Thymus (tissue), 11 donors: ENCODE measurements at regions not wholly inside any gene's neighbourhood (a gene's known extent, or its start where the extent isn't known, plus 50 kb on each side); places are given as distances from the start of the nearest gene placed in this dataset.

Experiments used
- DNase-seq, 9 donors: peaks; one replicate each; pipeline ENCODE4 v3.0.0-alpha.2; 2013; ENCODE audit warnings: low spot score in 9 of 9, low read depth in 6 of 9, missing footprints in 1 of 9
- H3K27ac ChIP-seq, 2 donors: one replicate each; pipeline ENCODE4 v1.5.1; 2013; ENCODE audit warnings: control low read depth in 1 of 2, low read depth in 1 of 2, low read length in 1 of 2, mild to moderate bottlenecking in 1 of 2, moderate library complexity in 1 of 2
- H3K27me3 ChIP-seq, 2 donors: one replicate each; pipeline ENCODE4 v1.5.1; 2013; ENCODE audit warnings: low read length in 1 of 2; ENCODE audit not compliant: control insufficient read depth in 2 of 2, insufficient read depth in 1 of 2
- H3K36me3 ChIP-seq, 2 donors: one replicate each; pipeline ENCODE4 v1.5.1; 2013; ENCODE audit warnings: low read length in 1 of 2, mild to moderate bottlenecking in 1 of 2, moderate library complexity in 1 of 2; ENCODE audit not compliant: control insufficient read depth in 2 of 2, insufficient read depth in 2 of 2
- H3K4me1 ChIP-seq, 2 donors: one replicate each; pipeline ENCODE4 v1.5.1; 2013; ENCODE audit warnings: low read length in 2 of 2; ENCODE audit not compliant: control insufficient read depth in 2 of 2, insufficient read depth in 2 of 2
- H3K4me3 ChIP-seq, 2 donors: one replicate each; pipeline ENCODE4 v1.5.1; 2013; ENCODE audit warnings: low read length in 2 of 2, control low read depth in 1 of 2, mild to moderate bottlenecking in 1 of 2
- H3K9me3 ChIP-seq, 2 donors: one replicate each; pipeline ENCODE4 v1.5.1; 2013; ENCODE audit warnings: low read length in 1 of 2, mild to moderate bottlenecking in 1 of 2; ENCODE audit not compliant: control insufficient read depth in 2 of 2, insufficient read depth in 1 of 2
- WGBS: extraction: QIAGEN DNeasy Blood & Tissue Kit; methylation state at CpG from one replicate; pipeline ENCODE4 v1.1.7; 2013; 5-methylcytosine and 5-hydroxymethylcytosine counted together
- donor health status: healthy.

DNA sequence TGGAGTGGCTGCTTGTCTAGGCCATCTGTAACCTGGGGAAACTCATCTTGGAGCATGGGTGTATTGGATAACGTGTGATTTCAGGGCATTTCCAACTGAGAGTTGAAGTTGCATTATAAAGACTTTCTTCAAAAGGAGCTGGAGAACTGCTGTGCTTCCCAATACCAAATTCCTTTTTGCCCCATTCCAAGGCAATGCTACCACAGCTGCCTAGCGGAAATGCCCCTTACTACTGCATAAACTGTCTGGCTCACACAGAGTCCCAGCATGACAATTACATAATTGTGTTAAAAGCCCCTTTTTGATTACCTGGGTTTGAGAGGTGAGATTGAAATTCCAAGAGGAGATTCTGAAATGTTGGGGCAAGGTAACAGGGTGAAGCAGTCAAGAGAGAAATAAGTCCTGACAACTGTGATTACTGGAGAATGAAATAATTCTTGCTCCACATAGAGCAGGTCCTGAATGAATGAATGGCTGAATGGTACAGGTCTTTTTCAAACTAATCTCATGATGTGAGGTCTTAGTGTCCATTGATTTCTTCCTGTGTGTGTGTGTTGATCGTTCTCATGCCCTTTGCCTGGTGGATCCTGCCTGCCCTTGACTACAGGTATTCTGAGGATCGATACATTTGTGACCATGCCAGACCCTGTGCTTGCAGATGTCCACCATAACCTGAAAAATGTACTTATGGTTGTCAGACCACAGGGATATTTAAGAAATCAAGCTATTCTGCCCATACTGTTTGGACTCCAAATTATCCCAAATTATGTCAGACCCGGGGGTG, 386.5 kb downstream of the GRIN2B start:
- H3K9me3 ChIP-seq, result no peaks in the 10 kb centered on the region
- H3K27ac ChIP-seq, result no peak overlapping the region
- no peaks in the 10 kb centered on the region for H3K27me3 ChIP-seq
- no peaks in the 10 kb centered on the region for H3K36me3 ChIP-seq
- no peak for DNase-seq
- WGBS, result 93% methylated on average over 5 of the region's 5 CpGs
- H3K4me3 ChIP-seq, result no peak overlapping the region
- H3K4me1 ChIP-seq, result no peaks in the 10 kb centered on the region

DNA sequence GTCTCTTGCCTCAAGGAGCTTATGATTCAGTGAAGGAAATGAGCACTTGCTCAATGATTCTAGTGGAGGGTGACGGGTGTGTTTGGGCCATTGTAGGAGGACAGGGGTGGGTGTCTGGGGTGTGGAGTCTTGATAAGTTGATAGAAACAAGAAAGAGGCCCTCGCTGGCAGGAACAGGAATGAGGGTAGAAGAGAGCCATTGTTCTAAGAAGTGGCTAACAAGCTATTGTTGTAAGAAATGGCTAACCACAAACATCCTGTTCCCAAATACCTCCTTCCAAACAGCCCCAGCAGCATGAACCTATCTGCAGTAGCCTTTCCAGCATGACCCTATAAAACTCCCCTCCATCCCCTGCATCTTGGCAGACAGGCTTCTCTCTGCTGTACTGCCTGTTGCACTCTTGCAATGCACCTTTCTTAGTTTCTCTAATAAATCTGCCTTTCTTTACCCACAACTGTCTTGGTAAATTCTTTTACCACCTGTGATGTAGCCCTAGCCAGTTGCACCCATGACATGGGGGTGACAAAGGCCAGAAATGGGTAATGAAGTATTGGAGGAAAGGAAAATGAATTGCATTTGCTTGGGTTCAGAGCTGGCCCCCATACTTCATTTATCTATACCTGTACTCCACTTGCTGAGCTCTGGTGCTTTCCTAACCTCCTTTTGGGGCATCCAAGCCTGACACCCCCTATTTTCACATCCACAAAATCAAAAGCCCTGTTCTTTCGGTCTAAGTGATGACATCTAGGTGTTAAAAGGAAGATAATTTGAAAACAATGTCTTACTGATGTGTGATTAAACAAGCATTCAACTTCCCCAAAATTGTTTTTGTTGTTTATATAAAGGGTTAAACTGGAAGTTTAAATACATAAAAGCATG, 389.1 kb downstream of the GRIN2B start:
- Histone ChIP-seq H3K9me3 (no peaks in the 10 kb centered on the region), H3K27me3 (no peaks in the 10 kb centered on the region), H3K4me3 (no peak overlapping the region), H3K36me3 (no peaks in the 10 kb centered on the region), H3K27ac (no peak overlapping the region), H3K4me1 (no peaks in the 10 kb centered on the region)
- 41% methylated on average over 3 of the region's 3 CpGs for WGBS
- DNase-seq, result no peak

- H3K36me3 ChIP-seq, result no peaks in the 10 kb centered on the region
- H3K4me3 ChIP-seq, result no peak overlapping the region
- DNase-seq, result no peak
- no peaks in the 10 kb centered on the region for H3K4me1 ChIP-seq
- H3K9me3 ChIP-seq, result no peaks in the 10 kb centered on the region
- H3K27me3 ChIP-seq, result no peaks in the 10 kb centered on the region
- no peak overlapping the region for H3K27ac ChIP-seq
These were observed 389.9 kb downstream of the GRIN2B start for GRCh38 chr12:13591488-13591887.

DNA sequence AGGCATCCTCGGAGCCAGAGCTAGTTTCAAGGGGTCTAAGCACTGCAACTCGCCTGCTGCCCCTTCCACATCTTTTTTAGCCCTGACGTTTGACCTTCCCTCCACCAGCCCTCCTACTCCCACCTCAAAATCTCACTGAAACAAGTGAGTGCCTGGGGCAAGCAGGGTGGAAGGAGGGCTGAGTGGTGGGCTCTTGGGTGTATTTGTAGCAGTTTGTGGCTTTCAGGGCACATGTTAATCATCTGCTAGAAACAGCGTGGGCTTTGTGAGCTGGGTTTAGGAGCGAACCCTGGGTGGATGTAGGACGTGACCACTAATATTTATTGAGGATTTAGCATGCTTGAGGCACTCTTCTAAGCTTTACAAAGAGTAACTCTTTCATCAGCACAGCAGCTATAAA, 390.3 kb downstream of the GRIN2B start:
- H3K27me3 ChIP-seq, result no peaks in the 10 kb centered on the region
- DNase-seq, result no peak
- WGBS, result 93% methylated on average over 6 of the region's 6 CpGs
- H3K27ac ChIP-seq, result no peak overlapping the region
- no peaks in the 10 kb centered on the region for H3K4me1 ChIP-seq
- no peak overlapping the region for H3K4me3 ChIP-seq
- no peaks in the 10 kb centered on the region for H3K9me3 ChIP-seq
- H3K36me3 ChIP-seq, result no peaks in the 10 kb centered on the region

DNA sequence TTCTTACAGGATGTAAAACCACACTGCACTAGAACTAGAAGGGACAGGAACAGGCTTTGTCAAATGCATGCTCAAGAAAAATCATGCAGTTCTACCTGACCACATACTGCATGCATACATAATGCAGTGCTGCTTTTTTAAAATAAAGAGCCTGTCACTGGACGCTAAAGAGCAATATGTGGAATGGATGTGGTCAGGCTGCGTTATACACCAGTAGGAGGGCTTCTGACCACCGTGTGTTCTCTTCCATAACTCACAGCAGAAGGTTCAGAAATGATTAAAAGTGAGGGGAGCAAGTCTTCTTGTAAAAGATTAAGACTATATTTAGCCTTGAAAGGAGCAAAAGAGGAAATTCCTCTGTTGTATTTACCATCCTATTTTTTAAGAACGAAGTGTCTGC, 392.0 kb downstream of the EMP1 start:
- H3K27ac ChIP-seq, result no peak overlapping the region
- no peaks in the 10 kb centered on the region for H3K27me3 ChIP-seq
- H3K36me3 ChIP-seq, result no peaks in the 10 kb centered on the region
- H3K4me1 ChIP-seq, result no peaks in the 10 kb centered on the region
- no peak for DNase-seq
- 11% methylated on average over 4 of the region's 4 CpGs for WGBS
- no peaks in the 10 kb centered on the region for H3K9me3 ChIP-seq
- no peak overlapping the region for H3K4me3 ChIP-seq

DNA sequence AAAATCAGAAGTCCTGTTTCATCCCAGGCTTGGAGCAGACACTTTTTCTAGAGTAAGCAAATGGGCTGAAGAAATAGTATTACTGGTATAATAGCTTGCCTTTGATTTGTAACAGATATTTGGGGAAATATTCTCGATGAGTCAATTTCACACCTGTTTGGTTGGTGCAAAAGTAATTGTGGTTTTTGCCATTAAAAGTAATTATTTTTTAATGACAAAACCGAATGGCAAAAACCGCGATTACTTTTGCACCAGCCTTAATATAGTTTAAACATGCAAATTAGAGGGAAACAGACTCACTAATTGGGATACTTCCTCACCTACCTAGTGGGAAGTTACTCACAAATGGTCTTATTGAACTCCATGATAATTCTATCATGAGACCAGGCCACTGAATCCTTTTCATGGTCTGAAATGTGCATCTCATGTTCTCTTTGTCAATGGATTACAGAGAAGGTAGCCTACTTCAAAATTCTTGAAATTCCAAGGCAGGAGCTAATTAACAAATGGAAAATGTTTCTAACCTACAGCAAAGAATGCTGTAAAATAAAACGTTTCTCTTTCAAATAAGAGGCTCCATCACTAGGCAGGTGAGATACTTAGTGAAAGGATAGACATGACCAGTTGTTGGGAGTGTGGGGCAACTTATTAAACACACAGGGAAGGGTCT, 391.3 kb downstream of the EMP1 start:
- Histone ChIP-seq H3K4me3 (no peak overlapping the region), H3K27me3 (no peaks in the 10 kb centered on the region), H3K27ac (no peak overlapping the region), H3K4me1 (no peaks in the 10 kb centered on the region), H3K36me3 (no peaks in the 10 kb centered on the region), H3K9me3 (no peaks in the 10 kb centered on the region)
- DNase-seq, result no peak
- 81% methylated on average over 5 of the region's 5 CpGs for WGBS

GRCh38 chr12:13586361-13586760, 389.8 kb downstream of the EMP1 start:
- DNase-seq, result no peak
- no peaks in the 10 kb centered on the region for H3K27me3 ChIP-seq
- H3K36me3 ChIP-seq, result no peaks in the 10 kb centered on the region
- no peak overlapping the region for H3K4me3 ChIP-seq
- no peaks in the 10 kb centered on the region for H3K4me1 ChIP-seq
- no peak overlapping the region for H3K27ac ChIP-seq
- WGBS, result 80% methylated on average over 5 of the region's 5 CpGs
- no peaks in the 10 kb centered on the region for H3K9me3 ChIP-seq

DNA sequence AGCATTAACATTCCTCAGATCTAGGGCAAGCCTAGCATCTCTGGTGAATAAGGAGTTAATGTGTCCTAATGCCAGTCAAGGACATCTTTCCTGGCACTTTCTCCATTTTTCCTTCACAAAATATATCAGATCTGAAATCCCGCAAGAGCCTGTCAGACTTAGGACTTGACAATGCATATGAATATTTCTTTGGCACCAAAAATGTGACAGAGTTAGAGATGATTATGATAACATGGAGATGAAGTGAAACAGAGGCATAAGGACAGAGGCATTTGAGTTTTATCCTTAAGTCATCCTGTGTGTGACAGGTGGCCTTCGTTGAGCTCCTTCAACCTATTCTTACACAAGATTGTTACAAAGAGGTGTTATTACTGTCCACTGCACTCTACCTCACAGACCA, 388.0 kb downstream of the EMP1 start:
- WGBS, result 97% methylated on average over 2 of the region's 2 CpGs
- H3K36me3 ChIP-seq, result no peaks in the 10 kb centered on the region
- H3K27me3 ChIP-seq, result no peaks in the 10 kb centered on the region
- no peak overlapping the region for H3K27ac ChIP-seq
- no peak overlapping the region for H3K4me3 ChIP-seq
- no peak for DNase-seq
- no peaks in the 10 kb centered on the region for H3K9me3 ChIP-seq
- H3K4me1 ChIP-seq, result no peaks in the 10 kb centered on the region

DNA sequence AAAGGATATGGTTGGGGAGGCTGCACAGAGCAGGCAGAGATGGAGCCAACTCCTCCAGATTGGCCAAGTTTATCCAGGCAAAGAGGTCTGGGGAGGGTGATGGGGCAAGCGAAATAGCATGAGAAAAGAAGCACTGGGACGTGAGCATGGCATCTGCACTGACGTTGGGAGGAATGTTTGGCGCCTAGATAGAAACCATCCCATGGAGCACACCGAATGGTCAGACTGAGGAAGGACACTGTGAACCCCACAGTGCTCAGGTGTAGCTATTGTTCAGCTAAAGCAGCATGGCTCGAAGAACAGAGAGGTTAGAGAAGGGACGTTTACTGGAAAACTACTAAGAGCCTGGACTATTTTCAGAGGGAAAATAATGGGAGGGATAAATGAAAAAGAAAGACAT, 387.1 kb downstream of the EMP1 start:
- Histone ChIP-seq H3K36me3 (no peaks in the 10 kb centered on the region), H3K9me3 (no peaks in the 10 kb centered on the region), H3K4me1 (no peaks in the 10 kb centered on the region), H3K27ac (no peak overlapping the region), H3K4me3 (no peak overlapping the region), H3K27me3 (no peaks in the 10 kb centered on the region)
- no peak for DNase-seq
- WGBS, result 90% methylated on average over 7 of the region's 7 CpGs
